Vagina (tissue), 2 donors: ENCODE measurements at regions not wholly inside any gene's neighbourhood (a gene's known extent, or its start where the extent isn't known, plus 50 kb on each side); places are given as distances from the start of the nearest gene placed in this dataset.

ENCODE experiments used
- DNase-seq, 2 donors: peaks; one replicate each; pipeline ENCODE4 v3.0.0-alpha.2; 2017; ENCODE audit errors: extremely low spot score in 2 of 2
- H3K27ac ChIP-seq: fragments of 200-600 bp; sonication (generic); one replicate; pipeline ENCODE4 v1.5.1; 2019
- H3K27me3 ChIP-seq: fragments of 200-600 bp; sonication (generic); one replicate; pipeline ENCODE4 v1.5.1; 2019
- H3K36me3 ChIP-seq, 2 donors: fragments of 200-600 bp; sonication (generic); one replicate each; pipeline ENCODE4 v1.5.1; 2017 to 2019
- H3K4me1 ChIP-seq: fragments of 200-600 bp; sonication (generic); one replicate; pipeline ENCODE4 v1.5.1; 2019
- H3K4me3 ChIP-seq, 2 donors: fragments of 200-600 bp; sonication (generic); 1 replicate in 1 of 2; 2 replicates in 1 of 2; pipeline ENCODE4 v1.5.1; 2016 to 2019
- H3K9me3 ChIP-seq: fragments of 200-600 bp; sonication (generic); one replicate; pipeline ENCODE4 v1.5.1; 2019
- CTCF ChIP-seq, 3 experiments: fragments of 450-650 bp in 2 of 3; fragments of 200-600 bp in 1 of 3; sonication (generic) in 1 of 3; IDR thresholded peaks; one replicate each; pipeline ENCODE4 v1.5.1; 2017 to 2019; ENCODE audit warnings: antibody characterized with exemption in 3 of 3, mild to moderate bottlenecking in 2 of 3, moderate library complexity in 2 of 3
- POLR2A ChIP-seq, 2 donors: fragments of 450-650 bp; IDR thresholded peaks; one replicate each; pipeline ENCODE4 v1.6.1; 2017; ENCODE audit warnings: antibody characterized with exemption in 2 of 2, mild to moderate bottlenecking in 2 of 2, moderate library complexity in 2 of 2
- POLR2AphosphoS5 ChIP-seq, 2 donors: sonication (generic); formaldehyde crosslinking; IDR thresholded peaks; one replicate each; pipeline ENCODE4 v1.9.0; 2017; ENCODE audit warnings: antibody characterized with exemption in 2 of 2, mild to moderate bottlenecking in 2 of 2, low read depth in 1 of 2; ENCODE audit not compliant: insufficient read depth in 1 of 2
- intact Hi-C: fragments of 100-400 bp; cut with DNase I; formaldehyde crosslinking; loops from one replicate; pipeline ENCODE4 v1.15.1; 2023

- no peak for DNase-seq
- Histone ChIP-seq H3K9me3 (no peaks in the 10 kb centered on the region), H3K4me3 (no peak overlapping the region), H3K27me3 (no peaks in the 10 kb centered on the region), H3K27ac (no peak overlapping the region), H3K36me3 (no peaks in the 10 kb centered on the region), H3K4me1 (no peaks in the 10 kb centered on the region)
- TF ChIP-seq CTCF (IDR thresholded peaks at IDR 0.05) (no peak), POLR2A (IDR thresholded peaks at IDR 0.05) (no peak), POLR2AphosphoS5 (IDR thresholded peaks at IDR 0.05; ENCODE audit: insufficient read depth in 1 of 2, low read depth in 1 of 2) (no peak)
- intact Hi-C loops = no loop called here
Measured at GRCh38 chr18:28743115-28743514, 566.2 kb upstream of the CDH2 start.

GRCh38 chr18:28740575-28740974 is 563.6 kb upstream of the CDH2 start:
- H3K27ac ChIP-seq = no peak overlapping the region
- no peak overlapping the region for H3K4me3 ChIP-seq
- no peak for DNase-seq
- H3K27me3 ChIP-seq = no peaks in the 10 kb centered on the region
- intact Hi-C loops = no loop called here
- TF ChIP-seq POLR2AphosphoS5 (IDR thresholded peaks at IDR 0.05; ENCODE audit: insufficient read depth in 1 of 2, low read depth in 1 of 2) = no peak
- TF ChIP-seq POLR2A (IDR thresholded peaks at IDR 0.05) = no peak
- TF ChIP-seq CTCF (IDR thresholded peaks at IDR 0.05) = no peak
- H3K4me1 ChIP-seq = peaks cover 7% of the 10 kb centered on the region
- H3K36me3 ChIP-seq = no peaks in the 10 kb centered on the region
- no peaks in the 10 kb centered on the region for H3K9me3 ChIP-seq

GRCh38 chr18:28736951-28737350 is 560.0 kb upstream of the CDH2 start:
- no peak for TF ChIP-seq CTCF (IDR thresholded peaks at IDR 0.05)
- no peak for TF ChIP-seq POLR2AphosphoS5 (IDR thresholded peaks at IDR 0.05; ENCODE audit: insufficient read depth in 1 of 2, low read depth in 1 of 2)
- TF ChIP-seq POLR2A (IDR thresholded peaks at IDR 0.05) = no peak
- no peak for DNase-seq
- Histone ChIP-seq H3K36me3 (no peaks in the 10 kb centered on the region), H3K4me3 (no peak overlapping the region), H3K27ac (no peak overlapping the region), H3K27me3 (no peaks in the 10 kb centered on the region), H3K4me1 (peaks cover 9% of the 10 kb centered on the region), H3K9me3 (no peaks in the 10 kb centered on the region)
- intact Hi-C loops = no loop called here

- H3K36me3 ChIP-seq = no peaks in the 10 kb centered on the region
- no peaks in the 10 kb centered on the region for H3K9me3 ChIP-seq
- intact Hi-C loops = no loop called here
- no peak for DNase-seq
- no peaks in the 10 kb centered on the region for H3K27me3 ChIP-seq
- TF ChIP-seq POLR2AphosphoS5 (IDR thresholded peaks at IDR 0.05; ENCODE audit: insufficient read depth in 1 of 2, low read depth in 1 of 2) (no peak), CTCF (IDR thresholded peaks at IDR 0.05) (no peak), POLR2A (IDR thresholded peaks at IDR 0.05) (no peak)
- peaks cover 9% of the 10 kb centered on the region for H3K4me1 ChIP-seq
- no peak overlapping the region for H3K4me3 ChIP-seq
- H3K27ac ChIP-seq = peak overlapping the region; percentile 33
Measured at GRCh38 chr18:28736223-28736622, 559.3 kb upstream of the CDH2 start.

GRCh38 chr18:28735731-28736130 is 558.8 kb upstream of the CDH2 start:
- no peak for TF ChIP-seq CTCF (IDR thresholded peaks at IDR 0.05)
- no peak for TF ChIP-seq POLR2AphosphoS5 (IDR thresholded peaks at IDR 0.05; ENCODE audit: insufficient read depth in 1 of 2, low read depth in 1 of 2)
- TF ChIP-seq POLR2A (IDR thresholded peaks at IDR 0.05) = no peak
- Histone ChIP-seq H3K9me3 (no peaks in the 10 kb centered on the region), H3K4me3 (no peak overlapping the region), H3K27ac (peak overlapping the region; percentile 33), H3K36me3 (no peaks in the 10 kb centered on the region), H3K27me3 (no peaks in the 10 kb centered on the region), H3K4me1 (peaks cover 9% of the 10 kb centered on the region)
- intact Hi-C loops = no loop called here
- no peak for DNase-seq
